Right lobe of liver (tissue), 4 donors: ENCODE measurements at regions not wholly inside any gene's neighbourhood (a gene's known extent, or its start where the extent isn't known, plus 50 kb on each side); places are given as distances from the start of the nearest gene placed in this dataset.

Source experiments
- CTCF ChIP-seq, 4 donors: fragments of 200-600 bp in 3 of 4; fragments of 450-650 bp in 1 of 4; IDR thresholded peaks; one replicate each; pipeline versions ENCODE4 v1.5.1 to v1.8.0; 2016 to 2022; ENCODE audit warnings: antibody characterized with exemption in 4 of 4, mild to moderate bottlenecking in 2 of 4
- POLR2A ChIP-seq: fragments of 450-650 bp; IDR thresholded peaks from one replicate; pipeline ENCODE4 v1.6.1; 2017; ENCODE audit warnings: antibody characterized with exemption, mild to moderate bottlenecking
- donor health status: DM: no; HTN: no; CAD: no.
- donor health status: DM: no; HTN: no; CAD: no.
- donor health status: DM: no; HTN: yes; CAD: no.

GRCh38 chr12:111155020-111155419, 213.9 kb downstream of the PHETA1 start:
- TF ChIP-seq CTCF (IDR thresholded peaks at IDR 0.05) = no peak
- TF ChIP-seq POLR2A = no peak
